ENCODE measurements at regions not wholly inside any gene's neighbourhood (a gene's known extent, or its start where the extent isn't known, plus 50 kb on each side); places are given as distances from the start of the nearest gene placed in this dataset.

DNA sequence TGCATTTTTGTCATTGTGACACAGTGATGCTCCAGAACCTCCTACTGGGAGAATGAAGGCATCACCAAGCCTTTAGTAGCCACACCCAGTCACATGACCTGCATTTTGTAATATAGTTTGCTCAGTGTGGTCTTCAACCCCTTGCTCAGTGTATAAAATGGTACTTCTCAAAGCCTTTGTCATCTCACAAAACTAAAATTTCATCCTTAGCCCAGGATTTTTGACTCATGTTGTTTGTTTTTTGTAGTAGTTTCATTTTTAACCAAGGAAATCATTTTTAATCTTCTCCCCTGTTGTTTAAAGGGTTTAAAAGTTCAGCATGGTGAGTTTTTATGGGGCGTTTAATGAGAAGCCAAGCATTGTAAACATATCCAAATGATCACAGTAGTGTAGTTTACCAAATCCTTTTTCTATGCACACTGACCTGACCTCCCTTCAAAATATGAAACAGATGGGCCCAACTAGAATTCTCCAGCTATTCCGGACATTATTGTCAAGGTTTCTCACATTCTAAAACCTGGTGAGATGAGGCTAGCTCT lies 123.5 kb upstream of the IL12A start:
- no peak overlapping the region for H2AFZ ChIP-seq (ENCODE audit: low read depth, low read length, severe bottlenecking)
- no peaks in the 10 kb centered on the region for H3K9me2 ChIP-seq (replicated peaks; ENCODE audit: insufficient read depth, low read length)
- H3F3A ChIP-seq (ENCODE audit: insufficient read depth), result no peaks in the 10 kb centered on the region
- no peaks in the 10 kb centered on the region for H3K79me2 ChIP-seq (ENCODE audit: insufficient read depth, low read length)
- no peaks in the 10 kb centered on the region for H4K20me1 ChIP-seq (ENCODE audit: low read depth, low read length)
- H3K9me3 ChIP-seq (ENCODE audit: insufficient read depth, low read length), result no peaks in the 10 kb centered on the region
- H3K4me3 ChIP-seq (ENCODE audit: insufficient read depth, low read length, poor library complexity, severe bottlenecking), result no peak overlapping the region
- H3K27me3 ChIP-seq (ENCODE audit: low read length), result no peaks in the 10 kb centered on the region
- no peak overlapping the region for H3K4me2 ChIP-seq (ENCODE audit: low read depth, low read length, poor library complexity, severe bottlenecking)
- H3K27ac ChIP-seq (ENCODE audit: low read depth, low read length), result no peak overlapping the region
- no peaks in the 10 kb centered on the region for H3K36me3 ChIP-seq (ENCODE audit: low read length)
- TF ChIP-seq, protein P1, sequence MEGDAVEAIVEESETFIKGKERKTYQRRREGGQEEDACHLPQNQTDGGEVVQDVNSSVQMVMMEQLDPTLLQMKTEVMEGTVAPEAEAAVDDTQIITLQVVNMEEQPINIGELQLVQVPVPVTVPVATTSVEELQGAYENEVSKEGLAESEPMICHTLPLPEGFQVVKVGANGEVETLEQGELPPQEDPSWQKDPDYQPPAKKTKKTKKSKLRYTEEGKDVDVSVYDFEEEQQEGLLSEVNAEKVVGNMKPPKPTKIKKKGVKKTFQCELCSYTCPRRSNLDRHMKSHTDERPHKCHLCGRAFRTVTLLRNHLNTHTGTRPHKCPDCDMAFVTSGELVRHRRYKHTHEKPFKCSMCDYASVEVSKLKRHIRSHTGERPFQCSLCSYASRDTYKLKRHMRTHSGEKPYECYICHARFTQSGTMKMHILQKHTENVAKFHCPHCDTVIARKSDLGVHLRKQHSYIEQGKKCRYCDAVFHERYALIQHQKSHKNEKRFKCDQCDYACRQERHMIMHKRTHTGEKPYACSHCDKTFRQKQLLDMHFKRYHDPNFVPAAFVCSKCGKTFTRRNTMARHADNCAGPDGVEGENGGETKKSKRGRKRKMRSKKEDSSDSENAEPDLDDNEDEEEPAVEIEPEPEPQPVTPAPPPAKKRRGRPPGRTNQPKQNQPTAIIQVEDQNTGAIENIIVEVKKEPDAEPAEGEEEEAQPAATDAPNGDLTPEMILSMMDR (IDR thresholded peaks at IDR 0.05; ENCODE audit: insufficient read depth, low read length, poor library complexity, severe bottlenecking), result no peak
- TF ChIP-seq EZH2phosphoT487 (conservative IDR thresholded peaks at IDR 0.05; ENCODE audit: low read length), result no peak
- no peak overlapping the region for H3K9ac ChIP-seq (ENCODE audit: low read length)

DNA sequence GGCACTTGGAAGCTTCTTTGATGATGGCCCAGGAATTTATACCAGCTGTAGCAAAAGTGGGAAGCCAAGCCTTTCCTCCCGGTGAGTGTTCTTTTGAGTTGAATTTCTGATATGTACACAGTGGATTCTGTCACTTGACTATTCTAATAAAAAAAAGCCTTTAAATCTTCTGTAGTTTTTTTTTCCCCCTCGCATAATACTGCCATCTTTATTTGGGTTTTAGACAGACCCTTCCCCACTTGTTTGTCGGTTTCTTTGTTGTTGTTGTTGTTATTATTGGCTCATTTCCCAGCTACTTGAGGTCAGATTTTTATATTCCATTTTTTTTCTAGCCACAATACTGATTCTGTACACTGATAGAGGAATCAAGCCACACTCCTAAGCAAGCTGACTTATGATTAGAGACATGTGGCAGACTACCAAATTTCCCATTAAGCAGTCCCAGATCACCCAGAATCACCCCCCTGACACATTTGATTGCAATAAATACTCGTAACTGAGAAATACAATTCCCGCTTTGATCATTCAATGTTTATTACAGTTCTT lies 122.4 kb upstream of the IL12A start:
- Histone ChIP-seq H3K9me3 (ENCODE audit: insufficient read depth, low read length) (no peaks in the 10 kb centered on the region), H3K36me3 (ENCODE audit: low read length) (no peaks in the 10 kb centered on the region), H3K9ac (ENCODE audit: low read length) (no peak overlapping the region), H3F3A (ENCODE audit: insufficient read depth) (no peaks in the 10 kb centered on the region), H3K79me2 (ENCODE audit: insufficient read depth, low read length) (no peaks in the 10 kb centered on the region), H3K9me2 (replicated peaks; ENCODE audit: insufficient read depth, low read length) (no peaks in the 10 kb centered on the region), H2AFZ (ENCODE audit: low read depth, low read length, severe bottlenecking) (no peak overlapping the region), H4K20me1 (ENCODE audit: low read depth, low read length) (no peaks in the 10 kb centered on the region), H3K4me2 (ENCODE audit: low read depth, low read length, poor library complexity, severe bottlenecking) (no peak overlapping the region), H3K27ac (ENCODE audit: low read depth, low read length) (no peak overlapping the region), H3K27me3 (ENCODE audit: low read length) (no peaks in the 10 kb centered on the region), H3K4me3 (ENCODE audit: insufficient read depth, low read length, poor library complexity, severe bottlenecking) (no peak overlapping the region)
- no peak for TF ChIP-seq EZH2phosphoT487 (conservative IDR thresholded peaks at IDR 0.05; ENCODE audit: low read length)
- TF ChIP-seq, protein P1 (IDR thresholded peaks at IDR 0.05; ENCODE audit: insufficient read depth, low read length, poor library complexity, severe bottlenecking), result no peak

DNA sequence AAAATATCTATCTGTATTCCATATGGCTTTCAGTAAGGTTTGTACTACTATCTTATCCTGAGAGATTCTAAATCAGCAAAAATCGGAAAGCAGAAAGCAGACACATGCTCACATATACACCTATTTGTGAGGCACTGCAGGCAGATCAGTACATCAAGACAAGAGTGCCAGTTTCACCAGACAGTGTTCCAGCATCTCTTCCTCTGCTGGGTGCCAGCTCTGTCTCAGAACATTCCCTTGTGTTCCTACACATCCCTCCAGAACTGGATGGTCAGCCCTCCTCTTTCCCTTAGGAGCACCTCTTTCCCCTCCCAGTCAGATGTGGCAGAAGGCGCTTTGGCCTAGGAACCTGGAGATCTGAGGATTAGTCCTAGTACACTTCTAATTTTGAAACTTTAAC lies 121.3 kb upstream of the IL12A start:
- H3K27ac ChIP-seq (ENCODE audit: low read depth, low read length), result no peak overlapping the region
- no peaks in the 10 kb centered on the region for H4K20me1 ChIP-seq (ENCODE audit: low read depth, low read length)
- no peaks in the 10 kb centered on the region for H3K9me2 ChIP-seq (replicated peaks; ENCODE audit: insufficient read depth, low read length)
- H3K27me3 ChIP-seq (ENCODE audit: low read length), result no peaks in the 10 kb centered on the region
- no peaks in the 10 kb centered on the region for H3K79me2 ChIP-seq (ENCODE audit: insufficient read depth, low read length)
- no peaks in the 10 kb centered on the region for H3K36me3 ChIP-seq (ENCODE audit: low read length)
- H3K9ac ChIP-seq (ENCODE audit: low read length), result no peak overlapping the region
- no peak for TF ChIP-seq EZH2phosphoT487 (conservative IDR thresholded peaks at IDR 0.05; ENCODE audit: low read length)
- TF ChIP-seq, protein P1 (IDR thresholded peaks at IDR 0.05; ENCODE audit: insufficient read depth, low read length, poor library complexity, severe bottlenecking), result no peak
- no peak overlapping the region for H2AFZ ChIP-seq (ENCODE audit: low read depth, low read length, severe bottlenecking)
- no peak overlapping the region for H3K4me2 ChIP-seq (ENCODE audit: low read depth, low read length, poor library complexity, severe bottlenecking)
- H3F3A ChIP-seq (ENCODE audit: insufficient read depth), result no peaks in the 10 kb centered on the region
- no peaks in the 10 kb centered on the region for H3K9me3 ChIP-seq (ENCODE audit: insufficient read depth, low read length)
- no peak overlapping the region for H3K4me3 ChIP-seq (ENCODE audit: insufficient read depth, low read length, poor library complexity, severe bottlenecking)

Measured in SU-DHL-6 (cell line).